GM12864 (cell line): ENCODE measurements at regions not wholly inside any gene's neighbourhood (a gene's known extent, or its start where the extent isn't known, plus 50 kb on each side); places are given as distances from the start of the nearest gene placed in this dataset.

Source experiments
- DNase-seq: peaks from one replicate; pipeline ENCODE4 v3.0.0-alpha.2; 2011; ENCODE audit warnings: low read depth
- H3K4me3 ChIP-seq: 2 replicates; pipeline ENCODE4 v1.5.1; 2011; ENCODE audit warnings: mild to moderate bottlenecking, low read depth, low read length, control low read depth
- TF ChIP-seq, protein P1 (sequence below): IDR thresholded peaks from 2 replicates; pipeline ENCODE4 v1.5.1; 2011; ENCODE audit warnings: low read depth, mild to moderate bottlenecking, moderate library complexity, low read length, control low read depth, inconsistent platforms; ENCODE audit errors: missing control alignments

DNA sequence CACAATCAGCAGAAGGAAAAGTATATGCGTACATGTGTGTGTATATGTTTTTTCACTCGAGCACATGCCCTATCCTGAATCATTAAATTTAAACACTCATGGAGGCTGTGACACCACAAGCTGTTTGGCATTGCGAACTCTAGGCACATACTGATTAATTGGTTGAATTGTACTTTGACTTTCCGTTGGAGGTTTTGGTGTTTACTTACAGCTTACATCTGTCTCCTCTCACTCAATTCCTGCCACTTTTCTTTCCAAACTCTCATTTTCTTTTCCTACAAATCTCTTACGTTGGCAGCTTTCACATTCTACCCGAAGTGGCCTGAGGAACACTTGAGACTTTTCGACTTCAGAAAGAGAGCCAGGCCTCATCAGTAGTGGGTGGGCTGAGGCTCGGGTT lies 434.1 kb upstream of the SEMA6D start:
- H3K4me3 ChIP-seq = no peak overlapping the region
- DNase-seq = no peak
- TF ChIP-seq, protein P1, sequence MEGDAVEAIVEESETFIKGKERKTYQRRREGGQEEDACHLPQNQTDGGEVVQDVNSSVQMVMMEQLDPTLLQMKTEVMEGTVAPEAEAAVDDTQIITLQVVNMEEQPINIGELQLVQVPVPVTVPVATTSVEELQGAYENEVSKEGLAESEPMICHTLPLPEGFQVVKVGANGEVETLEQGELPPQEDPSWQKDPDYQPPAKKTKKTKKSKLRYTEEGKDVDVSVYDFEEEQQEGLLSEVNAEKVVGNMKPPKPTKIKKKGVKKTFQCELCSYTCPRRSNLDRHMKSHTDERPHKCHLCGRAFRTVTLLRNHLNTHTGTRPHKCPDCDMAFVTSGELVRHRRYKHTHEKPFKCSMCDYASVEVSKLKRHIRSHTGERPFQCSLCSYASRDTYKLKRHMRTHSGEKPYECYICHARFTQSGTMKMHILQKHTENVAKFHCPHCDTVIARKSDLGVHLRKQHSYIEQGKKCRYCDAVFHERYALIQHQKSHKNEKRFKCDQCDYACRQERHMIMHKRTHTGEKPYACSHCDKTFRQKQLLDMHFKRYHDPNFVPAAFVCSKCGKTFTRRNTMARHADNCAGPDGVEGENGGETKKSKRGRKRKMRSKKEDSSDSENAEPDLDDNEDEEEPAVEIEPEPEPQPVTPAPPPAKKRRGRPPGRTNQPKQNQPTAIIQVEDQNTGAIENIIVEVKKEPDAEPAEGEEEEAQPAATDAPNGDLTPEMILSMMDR = no peak

DNA sequence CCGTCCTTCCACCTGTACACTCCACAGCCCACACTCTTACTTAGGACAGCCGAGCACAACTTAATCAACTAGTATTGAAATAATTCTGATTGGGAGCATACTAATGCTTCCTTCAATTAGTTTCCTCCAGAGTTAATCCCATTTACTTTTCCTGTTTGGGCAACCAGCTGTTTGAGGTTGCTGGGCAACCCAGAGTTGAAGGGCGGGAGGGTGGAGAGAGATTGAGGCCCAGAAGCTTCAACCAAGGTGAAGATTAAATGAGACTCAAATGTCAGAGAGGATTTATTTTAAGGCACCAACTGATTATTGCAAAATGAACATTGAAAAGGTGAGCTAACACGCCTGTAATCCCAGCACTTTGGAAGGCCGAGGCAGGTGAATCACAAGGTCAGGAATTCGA lies 428.5 kb upstream of the SEMA6D start:
- TF ChIP-seq, protein P1 = no peak
- no peak for DNase-seq
- no peak overlapping the region for H3K4me3 ChIP-seq

DNA sequence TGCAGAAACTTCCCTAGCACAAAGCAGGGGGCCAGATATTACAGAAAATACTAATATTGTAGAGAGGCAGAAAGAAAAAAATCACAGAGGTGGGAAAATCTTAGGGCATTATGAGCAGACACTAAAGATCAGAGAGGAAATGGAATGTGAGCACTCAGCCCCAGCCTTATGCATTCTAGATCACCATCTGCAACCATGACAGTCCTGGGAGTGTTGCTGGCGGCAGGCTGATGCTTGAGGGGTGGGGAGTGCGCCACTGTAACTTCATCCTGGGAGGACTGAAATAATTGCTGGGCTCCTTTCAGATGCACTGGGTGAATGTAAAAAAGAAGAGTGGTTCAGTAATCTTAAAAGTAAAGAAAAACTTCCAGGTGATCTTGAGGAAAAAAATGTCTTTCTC lies 427.6 kb upstream of the SEMA6D start:
- no peak overlapping the region for H3K4me3 ChIP-seq
- TF ChIP-seq, protein P1 = no peak
- DNase-seq = no peak

DNA sequence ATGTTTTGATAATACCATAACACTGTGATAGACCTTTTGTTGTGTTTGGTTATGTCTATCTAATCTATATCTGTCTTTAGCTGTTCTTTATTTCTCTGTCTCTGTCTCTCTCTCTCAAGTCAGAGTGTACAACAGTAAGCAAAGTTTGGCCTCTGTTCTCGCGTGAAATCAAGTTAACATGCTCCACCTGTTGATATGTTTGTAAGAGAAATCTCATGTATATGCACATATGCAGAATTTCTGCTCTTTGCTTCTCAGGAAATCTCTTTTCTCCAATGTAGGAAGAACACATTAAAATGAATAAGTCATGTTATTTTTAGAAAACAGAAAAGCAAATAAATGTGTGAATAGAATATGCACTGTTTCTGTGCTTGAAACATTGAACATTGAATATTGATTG lies 425.5 kb upstream of the SEMA6D start:
- H3K4me3 ChIP-seq = no peak overlapping the region
- DNase-seq = no peak
- TF ChIP-seq, protein P1 = no peak

DNA sequence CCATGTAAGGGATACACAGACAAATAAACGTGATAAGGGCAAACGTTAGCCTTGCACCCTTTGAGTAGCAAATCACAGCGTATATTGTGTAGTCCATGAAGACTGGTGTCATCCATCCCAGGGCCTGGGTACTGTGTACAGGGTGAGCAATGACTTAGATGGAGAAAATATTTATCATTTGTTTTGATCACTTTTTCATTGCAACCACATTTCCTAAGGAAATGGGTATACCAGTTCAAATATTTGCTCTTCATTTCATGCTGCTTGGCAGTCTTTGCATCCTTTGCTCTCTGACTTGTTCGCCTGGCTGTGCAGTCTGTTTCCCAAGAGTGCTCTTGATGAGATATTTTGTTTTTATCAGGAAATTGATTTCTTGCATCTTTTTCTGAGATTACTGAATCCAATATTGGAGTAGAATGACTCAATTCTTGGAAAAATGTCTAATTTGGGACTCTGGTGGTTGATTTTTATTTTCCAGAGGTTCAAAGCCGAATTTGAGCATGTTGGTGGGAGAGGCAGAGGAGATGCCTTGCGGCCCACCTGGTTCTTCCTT lies 424.6 kb upstream of the SEMA6D start:
- no peak overlapping the region for H3K4me3 ChIP-seq
- TF ChIP-seq, protein P1 = no peak
- no peak for DNase-seq

DNA sequence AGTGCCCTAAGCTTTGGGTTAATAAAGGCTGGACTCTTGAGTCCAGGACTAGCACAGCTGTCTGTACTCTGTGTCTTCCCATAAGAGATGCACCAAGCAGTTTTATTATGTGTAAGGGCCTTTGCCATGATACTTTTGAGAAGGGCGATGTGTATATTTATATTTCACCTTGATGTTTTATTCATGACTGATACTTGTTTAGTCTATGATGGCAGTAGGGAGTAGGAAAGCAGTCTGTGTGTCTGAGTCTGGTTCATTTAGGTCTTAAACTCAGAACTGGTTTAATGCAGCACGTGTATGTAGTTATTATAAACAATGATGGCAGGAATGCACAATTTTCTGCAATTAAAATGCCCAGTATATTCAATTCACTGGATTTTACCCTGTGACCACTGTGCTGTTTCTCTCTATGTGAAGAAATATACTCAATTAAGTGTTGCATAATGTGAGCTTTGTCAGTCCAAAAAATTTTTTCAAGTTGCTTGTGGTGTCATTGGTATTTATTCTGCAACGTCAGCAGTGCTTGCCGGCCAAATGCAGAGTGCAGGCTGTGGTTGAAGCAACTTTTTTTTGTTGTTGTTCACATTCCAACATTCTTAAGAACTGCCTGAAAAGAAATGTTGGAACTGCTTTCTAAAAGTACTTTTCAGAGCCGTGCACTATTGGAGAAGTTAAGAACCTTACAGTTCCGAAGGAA lies 423.7 kb upstream of the SEMA6D start:
- DNase-seq = no peak
- no peak overlapping the region for H3K4me3 ChIP-seq
- TF ChIP-seq, protein P1 = no peak

DNA sequence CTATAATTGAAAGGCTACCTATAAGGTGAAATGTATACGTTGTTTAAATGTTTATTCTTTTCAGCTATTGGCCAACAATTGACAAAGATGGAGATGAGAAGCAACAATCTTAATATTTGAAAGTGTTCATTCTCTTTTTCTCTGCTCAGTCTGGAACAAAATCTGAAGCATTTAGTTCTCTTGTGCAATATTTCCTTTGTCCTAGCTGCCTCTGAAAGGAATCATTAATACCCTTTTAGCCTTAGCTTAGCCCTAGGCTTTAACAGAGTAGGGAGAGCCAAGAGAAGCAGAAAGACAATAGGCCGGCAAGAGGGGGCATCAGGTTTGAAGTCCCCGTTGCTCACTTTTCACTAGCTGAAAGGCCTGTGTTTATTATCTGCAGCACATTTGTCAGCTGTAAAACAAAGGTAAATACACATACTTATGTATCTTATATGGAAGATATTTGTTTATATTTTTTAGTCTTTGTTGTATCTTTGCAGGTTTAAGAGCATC lies 422.5 kb upstream of the SEMA6D start:
- TF ChIP-seq, protein P1 = no peak
- DNase-seq = no peak
- no peak overlapping the region for H3K4me3 ChIP-seq
